HEK293 (cell line): ENCODE measurements at regions not wholly inside any gene's neighbourhood (a gene's known extent, or its start where the extent isn't known, plus 50 kb on each side); places are given as distances from the start of the nearest gene placed in this dataset.

Experiments used
- ZBTB48 ChIP-seq: fragments of 450-650 bp; formaldehyde crosslinking; IDR thresholded peaks from 2 replicates; pipeline ENCODE4 v1.5.1; 2016; ENCODE audit warnings: missing biosample characterization, missing genetic modification characterization
- TF ChIP-seq, protein P1 (sequence below): fragments of 450-650 bp; formaldehyde crosslinking; IDR thresholded peaks from 2 replicates; pipeline ENCODE4 v1.5.1; 2016; ENCODE audit warnings: missing biosample characterization, missing genetic modification characterization

DNA sequence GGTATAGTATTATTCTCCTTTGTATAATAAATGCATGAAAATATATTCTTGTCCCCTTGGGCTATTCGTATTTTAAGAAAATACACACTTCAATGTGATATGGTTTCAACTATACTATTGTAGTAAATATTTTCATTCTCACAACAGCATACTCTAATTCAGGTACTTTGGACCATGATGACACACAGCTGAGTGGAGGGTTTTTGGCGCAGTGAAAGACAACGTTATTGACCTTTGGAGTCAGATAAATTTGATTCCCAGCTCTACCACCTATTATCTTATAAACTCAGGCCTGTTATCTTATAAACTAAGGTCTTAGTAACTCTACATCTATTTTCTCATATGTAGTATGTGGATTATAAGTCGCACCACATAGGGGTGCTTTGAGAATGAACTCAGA, 895.9 kb upstream of the DDX18 start:
- no peak for TF ChIP-seq ZBTB48 (tag by site-specific recombination)
- TF ChIP-seq, protein P1, sequence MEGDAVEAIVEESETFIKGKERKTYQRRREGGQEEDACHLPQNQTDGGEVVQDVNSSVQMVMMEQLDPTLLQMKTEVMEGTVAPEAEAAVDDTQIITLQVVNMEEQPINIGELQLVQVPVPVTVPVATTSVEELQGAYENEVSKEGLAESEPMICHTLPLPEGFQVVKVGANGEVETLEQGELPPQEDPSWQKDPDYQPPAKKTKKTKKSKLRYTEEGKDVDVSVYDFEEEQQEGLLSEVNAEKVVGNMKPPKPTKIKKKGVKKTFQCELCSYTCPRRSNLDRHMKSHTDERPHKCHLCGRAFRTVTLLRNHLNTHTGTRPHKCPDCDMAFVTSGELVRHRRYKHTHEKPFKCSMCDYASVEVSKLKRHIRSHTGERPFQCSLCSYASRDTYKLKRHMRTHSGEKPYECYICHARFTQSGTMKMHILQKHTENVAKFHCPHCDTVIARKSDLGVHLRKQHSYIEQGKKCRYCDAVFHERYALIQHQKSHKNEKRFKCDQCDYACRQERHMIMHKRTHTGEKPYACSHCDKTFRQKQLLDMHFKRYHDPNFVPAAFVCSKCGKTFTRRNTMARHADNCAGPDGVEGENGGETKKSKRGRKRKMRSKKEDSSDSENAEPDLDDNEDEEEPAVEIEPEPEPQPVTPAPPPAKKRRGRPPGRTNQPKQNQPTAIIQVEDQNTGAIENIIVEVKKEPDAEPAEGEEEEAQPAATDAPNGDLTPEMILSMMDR (tag by site-specific recombination) = no peak
